Esophagus muscularis mucosa (tissue), 4 donors: ENCODE measurements at regions not wholly inside any gene's neighbourhood (a gene's known extent, or its start where the extent isn't known, plus 50 kb on each side); places are given as distances from the start of the nearest gene placed in this dataset.

Source experiments
- CTCF ChIP-seq, 3 experiments: fragments of 200-600 bp in 2 of 3; fragments of 450-650 bp in 1 of 3; sonication (generic) in 2 of 3; IDR thresholded peaks; one replicate each; pipeline ENCODE4 v1.5.1; 2017 to 2019; ENCODE audit warnings: antibody characterized with exemption in 3 of 3, mild to moderate bottlenecking in 2 of 3, moderate library complexity in 1 of 3
- EP300 ChIP-seq: sonication (generic); formaldehyde crosslinking; IDR thresholded peaks from one replicate; pipeline ENCODE4 v1.6.1; 2017; ENCODE audit warnings: antibody characterized with exemption
- POLR2A ChIP-seq: fragments of 450-650 bp; IDR thresholded peaks from one replicate; pipeline ENCODE4 v1.6.1; 2017; ENCODE audit warnings: antibody characterized with exemption, moderate library complexity, mild to moderate bottlenecking, low read depth
- POLR2AphosphoS5 ChIP-seq, 2 donors: sonication (generic); formaldehyde crosslinking; IDR thresholded peaks; one replicate each; pipeline ENCODE4 v1.6.1; 2017; ENCODE audit warnings: antibody characterized with exemption in 2 of 2

- TF ChIP-seq CTCF (IDR thresholded peaks at IDR 0.05) (no peak), EP300 (no peak), POLR2AphosphoS5 (IDR thresholded peaks at IDR 0.05) (no peak), POLR2A (no peak)
Observed at GRCh38 chr12:90250042-90250441, 541.4 kb upstream of the ATP2B1 start.
